Fibroblast of lung (primary cell): ENCODE measurements at regions not wholly inside any gene's neighbourhood (a gene's known extent, or its start where the extent isn't known, plus 50 kb on each side); places are given as distances from the start of the nearest gene placed in this dataset.

ENCODE experiments used
- DNase-seq, 2 donors: peaks; one replicate each; pipeline versions ENCODE4 v3.0.0 to v3.0.0-alpha.2; 2010; ENCODE audit warnings: low read depth in 2 of 2
- H2AFZ ChIP-seq: 2 replicates; pipeline ENCODE4 v1.5.1; 2012; ENCODE audit warnings: low read length, control low read depth, inconsistent platforms
- H3K27ac ChIP-seq: 2 replicates; pipeline ENCODE4 v1.5.1; 2011; ENCODE audit warnings: low read length, control low read depth; ENCODE audit not compliant: insufficient read depth
- H3K27me3 ChIP-seq: 2 replicates; pipeline ENCODE4 v1.5.1; 2011; ENCODE audit warnings: mild to moderate bottlenecking, low read length; ENCODE audit not compliant: control insufficient read depth, insufficient read depth
- H3K36me3 ChIP-seq: 2 replicates; pipeline ENCODE4 v1.5.1; 2011; ENCODE audit warnings: low read length; ENCODE audit not compliant: control insufficient read depth, insufficient read depth
- H3K4me1 ChIP-seq: 2 replicates; pipeline ENCODE4 v1.5.1; 2011; ENCODE audit warnings: low read length; ENCODE audit not compliant: control insufficient read depth, insufficient read depth; ENCODE audit errors: extremely low read depth
- H3K4me2 ChIP-seq: 2 replicates; pipeline ENCODE4 v1.5.1; 2011; ENCODE audit warnings: low read length, control low read depth; ENCODE audit not compliant: insufficient read depth; ENCODE audit errors: extremely low read depth
- H3K4me3 ChIP-seq, 4 experiments: fragments of 200-600 bp in 1 of 4; sonication (generic) in 1 of 4; replicated peaks in 1 of 4; 2 replicates each; pipeline ENCODE4 v1.5.1; 2011 to 2016; ENCODE audit warnings: low read length in 4 of 4, low read depth in 3 of 4, mild to moderate bottlenecking in 3 of 4, control low read depth in 2 of 4, inconsistent platforms in 1 of 4, mixed read lengths in 1 of 4; ENCODE audit not compliant: insufficient read depth in 1 of 4; ENCODE audit errors: control extremely low read depth in 1 of 4
- H3K79me2 ChIP-seq: 2 replicates; pipeline ENCODE4 v1.5.1; 2012; ENCODE audit warnings: mild to moderate bottlenecking, low read length, inconsistent platforms; ENCODE audit not compliant: control insufficient read depth, insufficient read depth
- H3K9ac ChIP-seq: 2 replicates; pipeline ENCODE4 v1.5.1; 2011; ENCODE audit warnings: mild to moderate bottlenecking, low read length, control low read depth; ENCODE audit not compliant: insufficient read depth
- H3K9me3 ChIP-seq: 2 replicates; pipeline ENCODE4 v1.5.1; 2012; ENCODE audit warnings: low read depth, low read length; ENCODE audit not compliant: control insufficient read depth, insufficient read depth
- H4K20me1 ChIP-seq: 2 replicates; pipeline ENCODE4 v1.5.1; 2011; ENCODE audit warnings: low read length; ENCODE audit not compliant: control insufficient read depth, insufficient read depth; ENCODE audit errors: extremely low read depth
- EZH2 ChIP-seq: IDR thresholded peaks from 2 replicates; pipeline ENCODE4 v1.5.1; 2012; ENCODE audit warnings: low read length, control low read depth, mild to moderate bottlenecking; ENCODE audit errors: missing control alignments
- TF ChIP-seq, protein P1 (sequence below), 2 donors: IDR thresholded peaks in 1 of 2; conservative IDR thresholded peaks in 1 of 2; 1 replicate in 1 of 2; 2 replicates in 1 of 2; pipeline ENCODE4 v1.5.1; 2011 to 2012; ENCODE audit warnings: low read length in 2 of 2, control low read depth in 1 of 2, inconsistent platforms in 1 of 2, low read depth in 1 of 2, mild to moderate bottlenecking in 1 of 2

DNA sequence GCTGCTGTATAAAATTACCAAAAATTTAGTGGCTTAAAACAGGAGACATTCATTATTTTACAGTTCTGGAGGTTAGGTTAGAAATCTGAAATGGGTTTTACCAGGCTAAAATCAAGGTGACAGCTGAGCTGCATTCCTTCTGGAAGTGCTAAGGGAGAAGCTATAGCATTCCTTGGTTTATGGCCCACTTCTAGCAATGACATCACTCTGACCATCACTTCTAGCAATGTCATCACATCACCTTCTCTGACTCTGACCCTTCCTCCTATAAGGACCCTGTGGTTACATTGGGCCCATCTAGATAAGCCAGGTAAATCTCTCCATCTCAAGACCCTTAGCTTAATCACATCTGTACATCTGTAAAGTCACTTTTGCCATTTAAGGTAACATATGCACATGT, 366.1 kb downstream of the EFNA5 start:
- Histone ChIP-seq H3K9ac (no peak overlapping the region), H3K9me3 (no peaks in the 10 kb centered on the region), H4K20me1 (no peaks in the 10 kb centered on the region), H3K4me1 (no peaks in the 10 kb centered on the region), H3K36me3 (no peaks in the 10 kb centered on the region), H3K4me3 (no peak overlapping the region), H3K27ac (no peak overlapping the region), H2AFZ (no peak overlapping the region), H3K4me2 (no peak overlapping the region), H3K27me3 (no peaks in the 10 kb centered on the region), H3K79me2 (no peaks in the 10 kb centered on the region)
- DNase-seq, result no peak
- no peak for TF ChIP-seq EZH2
- TF ChIP-seq, protein P1, sequence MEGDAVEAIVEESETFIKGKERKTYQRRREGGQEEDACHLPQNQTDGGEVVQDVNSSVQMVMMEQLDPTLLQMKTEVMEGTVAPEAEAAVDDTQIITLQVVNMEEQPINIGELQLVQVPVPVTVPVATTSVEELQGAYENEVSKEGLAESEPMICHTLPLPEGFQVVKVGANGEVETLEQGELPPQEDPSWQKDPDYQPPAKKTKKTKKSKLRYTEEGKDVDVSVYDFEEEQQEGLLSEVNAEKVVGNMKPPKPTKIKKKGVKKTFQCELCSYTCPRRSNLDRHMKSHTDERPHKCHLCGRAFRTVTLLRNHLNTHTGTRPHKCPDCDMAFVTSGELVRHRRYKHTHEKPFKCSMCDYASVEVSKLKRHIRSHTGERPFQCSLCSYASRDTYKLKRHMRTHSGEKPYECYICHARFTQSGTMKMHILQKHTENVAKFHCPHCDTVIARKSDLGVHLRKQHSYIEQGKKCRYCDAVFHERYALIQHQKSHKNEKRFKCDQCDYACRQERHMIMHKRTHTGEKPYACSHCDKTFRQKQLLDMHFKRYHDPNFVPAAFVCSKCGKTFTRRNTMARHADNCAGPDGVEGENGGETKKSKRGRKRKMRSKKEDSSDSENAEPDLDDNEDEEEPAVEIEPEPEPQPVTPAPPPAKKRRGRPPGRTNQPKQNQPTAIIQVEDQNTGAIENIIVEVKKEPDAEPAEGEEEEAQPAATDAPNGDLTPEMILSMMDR (conservative IDR thresholded peaks at IDR 0.05 in 1 of 2, IDR thresholded peaks at IDR 0.05 in 1 of 2; ENCODE audit: low read depth in 1 of 2, low read length in 2 of 2), result no peak

DNA sequence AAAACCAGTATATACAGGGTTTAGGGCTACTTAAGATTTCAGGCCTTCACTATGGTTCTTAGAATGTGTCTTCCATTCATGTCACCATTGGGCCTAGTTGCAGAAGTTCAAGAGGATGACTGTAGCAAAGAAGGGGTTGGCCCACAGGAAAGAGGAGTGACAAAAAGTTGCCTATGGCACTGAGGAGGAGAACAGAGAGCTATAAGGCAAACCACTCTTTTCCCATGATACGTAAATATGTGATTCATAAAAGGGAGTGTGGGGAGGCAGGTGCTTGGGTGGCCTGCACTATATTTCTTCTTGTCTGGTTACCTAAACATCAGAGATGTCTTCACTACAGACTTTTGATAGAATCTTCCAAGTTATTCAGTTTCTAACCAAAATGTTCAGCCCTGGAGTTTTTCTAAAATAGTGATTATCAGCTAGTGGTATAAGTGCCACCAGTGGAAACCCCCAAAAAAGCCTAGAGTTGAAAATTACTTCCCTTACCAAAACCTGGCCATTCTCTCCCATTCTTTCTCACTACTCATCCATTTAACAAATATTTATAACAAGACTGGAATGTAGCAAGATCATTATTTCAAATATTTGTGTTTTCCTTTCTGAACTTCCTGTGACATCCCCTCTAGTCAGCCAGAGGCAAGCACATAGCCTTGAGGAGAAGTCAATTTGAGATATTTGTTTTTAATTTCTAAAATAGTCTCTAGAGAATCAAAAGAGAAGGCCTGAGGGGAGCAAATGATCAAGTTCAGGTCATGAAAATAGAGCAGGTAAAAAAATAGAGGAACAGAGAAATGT, 367.4 kb downstream of the EFNA5 start:
- Histone ChIP-seq H2AFZ (no peak overlapping the region), H3K9me3 (no peaks in the 10 kb centered on the region), H3K79me2 (no peaks in the 10 kb centered on the region)

GRCh38 chr5:107302441-107302840, 368.3 kb downstream of the EFNA5 start:
- TF ChIP-seq EZH2, result no peak
- TF ChIP-seq, protein P1 (conservative IDR thresholded peaks at IDR 0.05 in 1 of 2, IDR thresholded peaks at IDR 0.05 in 1 of 2; ENCODE audit: low read depth in 1 of 2, low read length in 2 of 2), result no peak
- H3K9ac ChIP-seq, result no peak overlapping the region
- H3K4me1 ChIP-seq, result no peaks in the 10 kb centered on the region
- no peak overlapping the region for H2AFZ ChIP-seq
- H3K9me3 ChIP-seq, result no peaks in the 10 kb centered on the region
- no peaks in the 10 kb centered on the region for H3K79me2 ChIP-seq
- no peak overlapping the region for H3K4me3 ChIP-seq
- H3K36me3 ChIP-seq, result no peaks in the 10 kb centered on the region
- H3K4me2 ChIP-seq, result no peak overlapping the region
- H4K20me1 ChIP-seq, result no peaks in the 10 kb centered on the region
- H3K27ac ChIP-seq, result no peak overlapping the region
- no peaks in the 10 kb centered on the region for H3K27me3 ChIP-seq
- DNase-seq, result no peak

More for the DNA sequence above, 367.4 kb downstream of the EFNA5 start:
- no peaks in the 10 kb centered on the region for H3K27me3 ChIP-seq
- no peak for DNase-seq
- no peak overlapping the region for H3K27ac ChIP-seq
- TF ChIP-seq, protein P1 (conservative IDR thresholded peaks at IDR 0.05 in 1 of 2, IDR thresholded peaks at IDR 0.05 in 1 of 2; ENCODE audit: low read depth in 1 of 2, low read length in 2 of 2), result no peak
- no peak for TF ChIP-seq EZH2
- H3K4me3 ChIP-seq, result no peak overlapping the region
- H4K20me1 ChIP-seq, result no peaks in the 10 kb centered on the region
- H3K4me2 ChIP-seq, result no peak overlapping the region
- H3K9ac ChIP-seq, result no peak overlapping the region
- H3K36me3 ChIP-seq, result no peaks in the 10 kb centered on the region
- no peaks in the 10 kb centered on the region for H3K4me1 ChIP-seq
